ENCODE measurements at regions not wholly inside any gene's neighbourhood (a gene's known extent, or its start where the extent isn't known, plus 50 kb on each side); places are given as distances from the start of the nearest gene placed in this dataset.

DNA sequence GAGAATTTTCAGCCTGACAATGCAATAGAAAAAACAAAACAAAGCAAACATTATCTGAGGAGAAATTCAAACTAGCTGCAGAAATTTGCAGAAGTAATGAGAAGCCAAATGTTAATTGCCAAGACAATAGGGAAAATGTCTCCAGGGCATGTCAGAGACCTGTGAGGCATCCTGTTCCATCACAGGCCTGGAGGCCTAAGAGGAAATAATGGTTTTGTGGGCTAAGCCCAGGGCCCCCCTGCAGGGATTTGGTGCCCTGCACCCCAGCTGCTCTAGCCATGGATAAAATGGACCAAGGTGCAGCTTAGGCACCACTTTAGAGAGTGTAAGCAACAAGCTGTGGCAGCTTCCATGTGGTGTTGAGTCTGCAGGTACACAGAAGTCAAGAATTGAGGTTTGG is 401.2 kb upstream of the NECTIN3 start:
- no peak overlapping the region for H2AFZ ChIP-seq (ENCODE audit: low read depth)
- no peaks in the 10 kb centered on the region for H4K20me1 ChIP-seq (ENCODE audit: insufficient read depth)
- no peak overlapping the region for H3K4me2 ChIP-seq
- no peaks in the 10 kb centered on the region for H3K79me2 ChIP-seq (ENCODE audit: insufficient read depth, low read depth)
- H3K27ac ChIP-seq: no peak overlapping the region
- no peak overlapping the region for H3K4me3 ChIP-seq (IDR thresholded peaks at IDR 0.05; ENCODE audit: insufficient read depth, low read depth, low read length)
- no peak overlapping the region for H3K9ac ChIP-seq
- TF ChIP-seq, protein P1, sequence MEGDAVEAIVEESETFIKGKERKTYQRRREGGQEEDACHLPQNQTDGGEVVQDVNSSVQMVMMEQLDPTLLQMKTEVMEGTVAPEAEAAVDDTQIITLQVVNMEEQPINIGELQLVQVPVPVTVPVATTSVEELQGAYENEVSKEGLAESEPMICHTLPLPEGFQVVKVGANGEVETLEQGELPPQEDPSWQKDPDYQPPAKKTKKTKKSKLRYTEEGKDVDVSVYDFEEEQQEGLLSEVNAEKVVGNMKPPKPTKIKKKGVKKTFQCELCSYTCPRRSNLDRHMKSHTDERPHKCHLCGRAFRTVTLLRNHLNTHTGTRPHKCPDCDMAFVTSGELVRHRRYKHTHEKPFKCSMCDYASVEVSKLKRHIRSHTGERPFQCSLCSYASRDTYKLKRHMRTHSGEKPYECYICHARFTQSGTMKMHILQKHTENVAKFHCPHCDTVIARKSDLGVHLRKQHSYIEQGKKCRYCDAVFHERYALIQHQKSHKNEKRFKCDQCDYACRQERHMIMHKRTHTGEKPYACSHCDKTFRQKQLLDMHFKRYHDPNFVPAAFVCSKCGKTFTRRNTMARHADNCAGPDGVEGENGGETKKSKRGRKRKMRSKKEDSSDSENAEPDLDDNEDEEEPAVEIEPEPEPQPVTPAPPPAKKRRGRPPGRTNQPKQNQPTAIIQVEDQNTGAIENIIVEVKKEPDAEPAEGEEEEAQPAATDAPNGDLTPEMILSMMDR (conservative IDR thresholded peaks at IDR 0.05; ENCODE audit: low read depth, low read length): no peak
- no peaks in the 10 kb centered on the region for H3K36me3 ChIP-seq (ENCODE audit: insufficient read depth)
- no peaks in the 10 kb centered on the region for H3K27me3 ChIP-seq (ENCODE audit: insufficient read depth, low read depth)
- H3K4me1 ChIP-seq (ENCODE audit: low read depth, poor library complexity, severe bottlenecking): peaks cover 6% of the 10 kb centered on the region

DNA sequence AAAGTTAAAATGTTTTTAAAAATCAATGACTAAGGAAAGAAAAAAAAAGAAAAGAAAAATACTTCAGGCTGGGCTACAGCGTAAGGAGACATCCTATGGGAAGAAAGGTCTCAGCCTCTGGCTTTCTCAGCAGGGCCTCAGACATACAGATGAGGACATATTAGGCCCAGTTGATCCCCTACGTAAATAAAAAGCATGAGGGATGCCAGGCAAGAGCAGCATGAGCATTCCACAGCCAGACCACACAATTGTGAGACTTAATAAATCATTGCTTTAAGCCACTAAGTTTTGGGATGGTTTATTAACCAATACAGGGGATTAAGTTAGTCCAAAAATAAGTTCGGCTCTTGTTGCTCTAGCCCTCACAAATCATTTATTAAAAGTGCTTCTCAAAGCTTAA is 394.1 kb upstream of the NECTIN3 start:
- Histone ChIP-seq H3K4me3 (IDR thresholded peaks at IDR 0.05; ENCODE audit: insufficient read depth, low read depth, low read length) (no peak overlapping the region), H3K79me2 (ENCODE audit: insufficient read depth, low read depth) (no peaks in the 10 kb centered on the region), H3K27ac (no peak overlapping the region), H3K27me3 (ENCODE audit: insufficient read depth, low read depth) (no peaks in the 10 kb centered on the region), H4K20me1 (ENCODE audit: insufficient read depth) (no peaks in the 10 kb centered on the region), H3K4me2 (no peak overlapping the region), H2AFZ (ENCODE audit: low read depth) (no peak overlapping the region), H3K4me1 (ENCODE audit: low read depth, poor library complexity, severe bottlenecking) (no peaks in the 10 kb centered on the region), H3K9ac (no peak overlapping the region), H3K36me3 (ENCODE audit: insufficient read depth) (no peaks in the 10 kb centered on the region)
- TF ChIP-seq, protein P1 (conservative IDR thresholded peaks at IDR 0.05; ENCODE audit: low read depth, low read length): no peak

DNA sequence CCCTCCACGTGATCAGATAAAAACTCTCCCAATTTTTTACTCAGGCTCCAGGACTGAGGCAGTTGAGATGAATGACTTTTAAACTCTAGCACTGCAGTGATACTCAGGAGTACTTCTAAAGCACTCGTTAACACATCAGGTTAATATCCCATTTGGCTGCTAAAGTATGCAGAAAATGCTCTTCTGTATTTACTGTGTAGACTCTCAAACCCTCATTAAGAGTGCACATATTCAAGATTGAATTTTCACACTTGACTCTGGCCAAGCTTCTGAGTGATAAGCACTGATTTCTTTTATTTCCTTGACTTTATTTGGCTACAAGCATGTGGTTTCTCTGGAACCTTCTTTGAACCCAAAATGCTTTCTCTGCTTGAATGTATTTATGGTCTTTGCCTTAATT is 392.3 kb upstream of the NECTIN3 start:
- Histone ChIP-seq H2AFZ (ENCODE audit: low read depth) (no peak overlapping the region), H3K79me2 (ENCODE audit: insufficient read depth, low read depth) (no peaks in the 10 kb centered on the region), H3K27me3 (ENCODE audit: insufficient read depth, low read depth) (no peaks in the 10 kb centered on the region), H3K27ac (no peak overlapping the region), H4K20me1 (ENCODE audit: insufficient read depth) (no peaks in the 10 kb centered on the region), H3K36me3 (ENCODE audit: insufficient read depth) (no peaks in the 10 kb centered on the region), H3K4me1 (ENCODE audit: low read depth, poor library complexity, severe bottlenecking) (no peaks in the 10 kb centered on the region), H3K9ac (no peak overlapping the region), H3K4me2 (no peak overlapping the region), H3K4me3 (IDR thresholded peaks at IDR 0.05; ENCODE audit: insufficient read depth, low read depth, low read length) (no peak overlapping the region)
- TF ChIP-seq, protein P1 (conservative IDR thresholded peaks at IDR 0.05; ENCODE audit: low read depth, low read length): no peak

DNA sequence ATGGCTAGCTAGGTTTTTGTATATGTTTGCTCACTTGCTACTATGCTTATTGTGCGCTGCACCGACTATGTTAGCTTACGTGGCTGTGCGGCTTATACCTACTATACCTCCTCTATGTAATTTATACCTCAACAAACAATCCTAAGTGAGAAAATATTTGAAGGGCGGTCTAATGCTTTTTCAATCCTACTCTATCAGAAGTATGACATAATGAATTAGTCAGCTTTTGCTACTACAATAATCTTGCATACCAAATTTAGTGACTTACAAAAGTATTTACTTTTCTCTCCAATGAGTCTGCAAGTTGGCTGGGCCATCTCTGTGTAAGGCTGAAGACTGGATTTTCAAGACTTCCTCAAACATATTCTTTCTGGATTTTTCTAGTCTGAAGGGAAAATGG is 391.2 kb upstream of the NECTIN3 start:
- Histone ChIP-seq H4K20me1 (ENCODE audit: insufficient read depth) (no peaks in the 10 kb centered on the region), H3K4me1 (ENCODE audit: low read depth, poor library complexity, severe bottlenecking) (no peaks in the 10 kb centered on the region), H3K27me3 (ENCODE audit: insufficient read depth, low read depth) (no peaks in the 10 kb centered on the region), H3K4me2 (no peak overlapping the region), H3K27ac (no peak overlapping the region), H3K79me2 (ENCODE audit: insufficient read depth, low read depth) (no peaks in the 10 kb centered on the region), H3K9ac (no peak overlapping the region), H2AFZ (ENCODE audit: low read depth) (no peak overlapping the region), H3K4me3 (IDR thresholded peaks at IDR 0.05; ENCODE audit: insufficient read depth, low read depth, low read length) (no peak overlapping the region), H3K36me3 (ENCODE audit: insufficient read depth) (no peaks in the 10 kb centered on the region)
- TF ChIP-seq, protein P1 (conservative IDR thresholded peaks at IDR 0.05; ENCODE audit: low read depth, low read length): no peak

GRCh38 chr3:110684466-110684865 is 387.1 kb upstream of the NECTIN3 start:
- H4K20me1 ChIP-seq (ENCODE audit: insufficient read depth): no peaks in the 10 kb centered on the region
- no peak overlapping the region for H3K27ac ChIP-seq
- H3K36me3 ChIP-seq (ENCODE audit: insufficient read depth): no peaks in the 10 kb centered on the region
- no peak overlapping the region for H2AFZ ChIP-seq (ENCODE audit: low read depth)
- no peak overlapping the region for H3K9ac ChIP-seq
- no peak overlapping the region for H3K4me2 ChIP-seq
- no peaks in the 10 kb centered on the region for H3K27me3 ChIP-seq (ENCODE audit: insufficient read depth, low read depth)
- H3K79me2 ChIP-seq (ENCODE audit: insufficient read depth, low read depth): no peaks in the 10 kb centered on the region
- H3K4me3 ChIP-seq (IDR thresholded peaks at IDR 0.05; ENCODE audit: insufficient read depth, low read depth, low read length): no peak overlapping the region
- TF ChIP-seq, protein P1 (conservative IDR thresholded peaks at IDR 0.05; ENCODE audit: low read depth, low read length): no peak
- no peaks in the 10 kb centered on the region for H3K4me1 ChIP-seq (ENCODE audit: low read depth, poor library complexity, severe bottlenecking)
